DOHH2 (cell line): ENCODE measurements at regions not wholly inside any gene's neighbourhood (a gene's known extent, or its start where the extent isn't known, plus 50 kb on each side); places are given as distances from the start of the nearest gene placed in this dataset.

ENCODE experiments used
- EZH2phosphoT487 ChIP-seq: fragments of 200-600 bp; sonication (generic); IDR thresholded peaks from 2 replicates; pipeline ENCODE4 v1.6.1; 2017; ENCODE audit warnings: borderline replicate concordance, mild to moderate bottlenecking, antibody characterized with exemption, low read length, moderate library complexity, mixed read lengths
- TF ChIP-seq, protein P1 (sequence below): fragments of 200-600 bp; sonication (generic); IDR thresholded peaks from one replicate; pipeline ENCODE4 v1.5.1; 2014; ENCODE audit warnings: antibody characterized with exemption, mild to moderate bottlenecking, low read depth, low read length; ENCODE audit not compliant: poor library complexity, severe bottlenecking

DNA sequence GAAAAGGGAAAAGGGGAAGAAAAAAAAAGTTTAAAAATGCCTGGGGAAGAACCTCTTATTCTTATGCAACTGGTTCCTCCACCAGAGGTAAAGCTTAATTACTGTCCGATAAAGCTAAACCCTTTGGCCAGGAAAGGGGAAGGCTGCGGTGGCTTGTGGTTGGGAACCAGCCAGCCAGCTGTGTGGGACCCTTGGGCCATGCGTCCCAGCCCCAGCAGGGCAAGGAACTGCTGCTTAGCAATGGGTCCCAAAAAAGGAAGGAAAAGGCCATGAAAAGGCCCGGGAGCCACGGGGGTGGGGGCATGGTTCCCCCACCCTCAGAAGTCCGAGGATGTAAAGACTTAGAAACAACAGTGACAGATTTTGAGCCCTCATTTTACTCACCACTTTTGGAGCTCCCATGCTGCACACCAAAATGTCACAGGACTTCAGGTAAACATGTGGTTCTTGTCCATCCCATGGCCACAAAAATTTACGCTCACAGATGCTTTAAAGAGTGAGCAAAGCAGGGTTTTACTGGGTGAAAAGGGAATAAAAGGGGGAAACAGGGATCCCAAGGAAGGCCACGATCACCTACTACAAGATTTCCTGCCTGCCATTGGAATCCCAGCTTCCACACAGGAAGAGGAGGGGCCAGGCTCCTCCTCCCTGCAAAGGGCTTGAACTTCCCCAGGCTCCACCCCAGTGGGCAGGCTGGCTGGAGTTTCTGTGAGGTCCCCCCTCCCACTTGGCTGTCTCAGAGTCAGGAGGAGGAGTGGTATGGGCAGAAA is 1234.7 kb upstream of the GJE1 start:
- TF ChIP-seq, protein P1, sequence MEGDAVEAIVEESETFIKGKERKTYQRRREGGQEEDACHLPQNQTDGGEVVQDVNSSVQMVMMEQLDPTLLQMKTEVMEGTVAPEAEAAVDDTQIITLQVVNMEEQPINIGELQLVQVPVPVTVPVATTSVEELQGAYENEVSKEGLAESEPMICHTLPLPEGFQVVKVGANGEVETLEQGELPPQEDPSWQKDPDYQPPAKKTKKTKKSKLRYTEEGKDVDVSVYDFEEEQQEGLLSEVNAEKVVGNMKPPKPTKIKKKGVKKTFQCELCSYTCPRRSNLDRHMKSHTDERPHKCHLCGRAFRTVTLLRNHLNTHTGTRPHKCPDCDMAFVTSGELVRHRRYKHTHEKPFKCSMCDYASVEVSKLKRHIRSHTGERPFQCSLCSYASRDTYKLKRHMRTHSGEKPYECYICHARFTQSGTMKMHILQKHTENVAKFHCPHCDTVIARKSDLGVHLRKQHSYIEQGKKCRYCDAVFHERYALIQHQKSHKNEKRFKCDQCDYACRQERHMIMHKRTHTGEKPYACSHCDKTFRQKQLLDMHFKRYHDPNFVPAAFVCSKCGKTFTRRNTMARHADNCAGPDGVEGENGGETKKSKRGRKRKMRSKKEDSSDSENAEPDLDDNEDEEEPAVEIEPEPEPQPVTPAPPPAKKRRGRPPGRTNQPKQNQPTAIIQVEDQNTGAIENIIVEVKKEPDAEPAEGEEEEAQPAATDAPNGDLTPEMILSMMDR: no peak
- no peak for TF ChIP-seq EZH2phosphoT487
